ENCODE measurements at regions not wholly inside any gene's neighbourhood (a gene's known extent, or its start where the extent isn't known, plus 50 kb on each side); places are given as distances from the start of the nearest gene placed in this dataset.

- no peaks in the 10 kb centered on the region for H3K4me1 ChIP-seq
- DNase-seq (ENCODE audit: extremely low spot score in 2 of 2) = no peak
- H3K4me3 ChIP-seq = no peak overlapping the region
- no peaks in the 10 kb centered on the region for H3K9me3 ChIP-seq
- no peaks in the 10 kb centered on the region for H3K36me3 ChIP-seq
- H3K27ac ChIP-seq = no peak overlapping the region
- intact Hi-C loops (cut with DNase I) = no loop called here
- no peak for TF ChIP-seq POLR2AphosphoS5 (IDR thresholded peaks at IDR 0.05; ENCODE audit: insufficient read depth in 1 of 2, low read depth in 1 of 2)
- TF ChIP-seq CTCF (IDR thresholded peaks at IDR 0.05) = no peak
- no peak for TF ChIP-seq POLR2A (IDR thresholded peaks at IDR 0.05)
- H3K27me3 ChIP-seq = no peaks in the 10 kb centered on the region
Measured at GRCh38 chr2:173574324-173575112, 219.8 kb downstream of the CDCA7 start.

GRCh38 chr2:173578404-173579107, 223.9 kb downstream of the CDCA7 start:
- H3K36me3 ChIP-seq = no peaks in the 10 kb centered on the region
- no peak for DNase-seq (ENCODE audit: extremely low spot score in 2 of 2)
- no peaks in the 10 kb centered on the region for H3K9me3 ChIP-seq
- H3K27me3 ChIP-seq = no peaks in the 10 kb centered on the region
- H3K4me3 ChIP-seq = no peak overlapping the region
- no peaks in the 10 kb centered on the region for H3K4me1 ChIP-seq
- intact Hi-C loops (cut with DNase I) = no loop called here
- TF ChIP-seq CTCF (IDR thresholded peaks at IDR 0.05) (no peak), POLR2AphosphoS5 (IDR thresholded peaks at IDR 0.05; ENCODE audit: insufficient read depth in 1 of 2, low read depth in 1 of 2) (no peak), POLR2A (IDR thresholded peaks at IDR 0.05) (no peak)
- H3K27ac ChIP-seq = no peak overlapping the region

- no peak overlapping the region for H3K4me3 ChIP-seq
- intact Hi-C loops (cut with DNase I) = no loop called here
- TF ChIP-seq POLR2AphosphoS5 (IDR thresholded peaks at IDR 0.05; ENCODE audit: insufficient read depth in 1 of 2, low read depth in 1 of 2) = no peak
- no peak for TF ChIP-seq POLR2A (IDR thresholded peaks at IDR 0.05)
- TF ChIP-seq CTCF (IDR thresholded peaks at IDR 0.05) = no peak
- H3K36me3 ChIP-seq = no peaks in the 10 kb centered on the region
- H3K4me1 ChIP-seq = no peaks in the 10 kb centered on the region
- DNase-seq (ENCODE audit: extremely low spot score in 2 of 2) = no peak
- no peaks in the 10 kb centered on the region for H3K27me3 ChIP-seq
- no peak overlapping the region for H3K27ac ChIP-seq
- no peaks in the 10 kb centered on the region for H3K9me3 ChIP-seq
Measured at GRCh38 chr2:173580351-173580750, 225.7 kb downstream of the CDCA7 start.

GRCh38 chr2:173580956-173581355, 226.3 kb downstream of the CDCA7 start:
- intact Hi-C loops (cut with DNase I) = no loop called here
- no peaks in the 10 kb centered on the region for H3K4me1 ChIP-seq
- no peaks in the 10 kb centered on the region for H3K36me3 ChIP-seq
- TF ChIP-seq POLR2AphosphoS5 (IDR thresholded peaks at IDR 0.05; ENCODE audit: insufficient read depth in 1 of 2, low read depth in 1 of 2) = no peak
- no peaks in the 10 kb centered on the region for H3K9me3 ChIP-seq
- DNase-seq (ENCODE audit: extremely low spot score in 2 of 2) = no peak
- no peak overlapping the region for H3K27ac ChIP-seq
- no peak overlapping the region for H3K4me3 ChIP-seq
- no peaks in the 10 kb centered on the region for H3K27me3 ChIP-seq

GRCh38 chr2:173583196-173583595, 228.5 kb downstream of the CDCA7 start:
- intact Hi-C loops (cut with DNase I) = no loop called here
- no peaks in the 10 kb centered on the region for H3K27me3 ChIP-seq
- no peaks in the 10 kb centered on the region for H3K4me1 ChIP-seq
- no peak for DNase-seq (ENCODE audit: extremely low spot score in 2 of 2)
- H3K9me3 ChIP-seq = no peaks in the 10 kb centered on the region
- no peak for TF ChIP-seq POLR2AphosphoS5 (IDR thresholded peaks at IDR 0.05; ENCODE audit: insufficient read depth in 1 of 2, low read depth in 1 of 2)
- TF ChIP-seq CTCF (IDR thresholded peaks at IDR 0.05) = no peak
- no peak for TF ChIP-seq POLR2A (IDR thresholded peaks at IDR 0.05)
- H3K4me3 ChIP-seq = no peak overlapping the region
- no peak overlapping the region for H3K27ac ChIP-seq
- H3K36me3 ChIP-seq = no peaks in the 10 kb centered on the region

Data from vagina (tissue), 2 donors.